ENCODE measurements at regions not wholly inside any gene's neighbourhood (a gene's known extent, or its start where the extent isn't known, plus 50 kb on each side); places are given as distances from the start of the nearest gene placed in this dataset.

DNA sequence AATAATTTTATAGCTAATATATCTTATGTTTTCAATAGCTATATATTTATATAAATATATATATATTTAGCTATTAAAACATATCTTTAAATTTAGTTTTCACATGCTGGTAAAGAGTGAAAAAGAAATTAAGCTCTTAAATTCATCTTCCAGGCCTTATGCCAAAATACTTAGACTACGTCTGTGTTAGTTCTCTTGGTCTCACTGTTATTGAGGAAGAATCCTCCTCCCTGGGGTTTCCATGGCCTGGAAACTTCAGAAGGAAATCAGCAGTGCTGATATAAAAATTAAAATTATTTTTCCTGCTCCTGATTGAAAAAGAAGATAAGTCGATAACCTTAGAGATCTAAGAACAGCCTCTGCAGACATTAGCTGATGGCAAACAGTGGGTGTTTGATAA lies 225.1 kb upstream of the LMCD1 start:
- no peak for TF ChIP-seq CTCF (IDR thresholded peaks at IDR 0.05; ENCODE audit: control extremely low read depth, extremely low read depth)
- Histone ChIP-seq H3K36me3 (ENCODE audit: control insufficient read depth in 4 of 4, insufficient read depth in 4 of 4, low read length in 4 of 4) (no peaks in the 10 kb centered on the region), H3K4me1 (ENCODE audit: control insufficient read depth in 5 of 5, insufficient read depth in 5 of 5, low read length in 5 of 5) (no peaks in the 10 kb centered on the region), H3K9ac (ENCODE audit: insufficient read depth in 1 of 2, low read length in 2 of 2) (no peak overlapping the region), H3K27me3 (ENCODE audit: control insufficient read depth in 3 of 3, insufficient read depth in 3 of 3, low read length in 2 of 3) (no peaks in the 10 kb centered on the region), H3K9me3 (ENCODE audit: control insufficient read depth in 4 of 4, insufficient read depth in 3 of 4, low read length in 3 of 4) (no peaks in the 10 kb centered on the region), H3K4me3 (no peak overlapping the region), H3K27ac (ENCODE audit: low read depth in 1 of 2, low read length in 1 of 2) (no peak overlapping the region)
- 83 to 88% methylated on average over 2 of the region's 2 CpGs for WGBS, 2 donors
- ATAC-seq (ENCODE audit: insufficient read depth, low FRiP score): no peak
- DNase-seq: no peak

DNA sequence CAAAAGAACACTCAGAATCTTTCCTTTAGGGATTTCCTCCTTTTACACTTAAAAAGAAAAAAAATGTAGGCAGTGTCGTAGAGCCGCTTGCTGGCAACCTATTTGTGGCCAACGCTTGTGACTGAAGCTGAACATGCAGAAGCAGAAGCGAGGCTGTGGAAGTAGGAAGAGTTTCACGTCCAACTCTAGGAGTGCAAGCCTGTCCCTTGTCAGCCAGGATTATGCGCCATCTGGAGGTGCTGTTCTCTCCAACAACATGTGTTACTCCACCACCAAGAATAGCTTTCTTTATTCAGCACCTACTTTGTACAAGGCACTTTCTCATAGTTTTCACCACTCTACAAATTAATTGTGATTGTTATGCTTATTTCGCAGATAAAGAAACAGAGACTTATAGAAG lies 223.2 kb upstream of the LMCD1 start:
- H3K4me1 ChIP-seq (ENCODE audit: control insufficient read depth in 5 of 5, insufficient read depth in 5 of 5, low read length in 5 of 5): peaks cover 0 to 8% (median 0%) of the 10 kb centered on the region in 5 donors
- no peak overlapping the region for H3K27ac ChIP-seq (ENCODE audit: low read depth in 1 of 2, low read length in 1 of 2)
- H3K36me3 ChIP-seq (ENCODE audit: control insufficient read depth in 4 of 4, insufficient read depth in 4 of 4, low read length in 4 of 4): no peaks in the 10 kb centered on the region
- 69 to 80% methylated on average over 7 of the region's 7 CpGs for WGBS, 2 donors
- no peaks in the 10 kb centered on the region for H3K27me3 ChIP-seq (ENCODE audit: control insufficient read depth in 3 of 3, insufficient read depth in 3 of 3, low read length in 2 of 3)
- H3K9ac ChIP-seq (ENCODE audit: insufficient read depth in 1 of 2, low read length in 2 of 2): no peak overlapping the region
- TF ChIP-seq CTCF (IDR thresholded peaks at IDR 0.05; ENCODE audit: control extremely low read depth, extremely low read depth): no peak
- no peaks in the 10 kb centered on the region for H3K9me3 ChIP-seq (ENCODE audit: control insufficient read depth in 4 of 4, insufficient read depth in 3 of 4, low read length in 3 of 4)
- DNase-seq (no peak), ATAC-seq (ENCODE audit: insufficient read depth, low FRiP score) (no peak)
- no peak overlapping the region for H3K4me3 ChIP-seq

GRCh38 chr3:8279476-8279875 lies 222.1 kb upstream of the LMCD1 start:
- H3K9ac ChIP-seq (ENCODE audit: insufficient read depth in 1 of 2, low read length in 2 of 2): no peak overlapping the region
- ATAC-seq (ENCODE audit: insufficient read depth, low FRiP score): no peak
- H3K36me3 ChIP-seq (ENCODE audit: control insufficient read depth in 4 of 4, insufficient read depth in 4 of 4, low read length in 4 of 4): no peaks in the 10 kb centered on the region
- TF ChIP-seq CTCF (IDR thresholded peaks at IDR 0.05; ENCODE audit: control extremely low read depth, extremely low read depth): no peak
- H3K9me3 ChIP-seq (ENCODE audit: control insufficient read depth in 4 of 4, insufficient read depth in 3 of 4, low read length in 3 of 4): peaks cover 0 to under 1% (median 0%) of the 10 kb centered on the region in 4 donors
- no peaks in the 10 kb centered on the region for H3K27me3 ChIP-seq (ENCODE audit: control insufficient read depth in 3 of 3, insufficient read depth in 3 of 3, low read length in 2 of 3)
- no peak for DNase-seq
- H3K4me1 ChIP-seq (ENCODE audit: control insufficient read depth in 5 of 5, insufficient read depth in 5 of 5, low read length in 5 of 5): peaks cover 0 to 10% (median 0%) of the 10 kb centered on the region in 5 donors
- WGBS, 2 donors: 87 to 96% methylated on average over 7 of the region's 7 CpGs
- no peak overlapping the region for H3K27ac ChIP-seq (ENCODE audit: low read depth in 1 of 2, low read length in 1 of 2)
- H3K4me3 ChIP-seq: no peak overlapping the region

DNA sequence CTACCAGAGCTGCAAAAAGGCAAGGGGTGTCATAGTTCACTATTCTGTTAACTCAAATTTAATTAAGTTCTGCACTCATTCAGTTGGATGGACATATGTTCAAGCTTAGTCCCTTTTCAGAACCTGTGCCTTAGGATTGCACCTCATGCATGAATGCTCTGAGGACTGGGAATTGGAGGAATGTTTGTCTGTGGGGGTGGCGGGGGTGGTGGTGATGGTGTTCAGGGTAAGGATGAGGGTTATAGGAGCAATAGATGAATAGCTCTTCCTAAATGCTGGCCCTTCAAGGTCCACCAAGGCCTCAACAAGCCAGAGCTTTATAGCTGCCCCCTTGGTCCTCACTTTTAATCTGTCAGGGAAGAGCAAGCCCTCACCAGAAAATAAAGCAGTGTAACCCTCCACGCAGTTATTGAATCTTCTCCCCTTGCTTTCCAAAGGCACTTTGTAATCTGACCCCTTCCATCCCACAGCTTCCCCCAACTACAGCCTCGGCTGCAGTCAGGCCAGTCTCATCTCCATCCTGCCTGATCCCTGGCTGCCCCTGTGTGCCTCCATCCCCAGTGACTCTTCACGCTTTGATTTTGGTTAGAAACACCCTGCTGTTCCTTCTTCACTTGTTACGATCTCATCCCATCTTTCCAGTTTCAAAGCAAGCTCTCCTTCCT lies 221.6 kb upstream of the LMCD1 start:
- H3K36me3 ChIP-seq (ENCODE audit: control insufficient read depth in 4 of 4, insufficient read depth in 4 of 4, low read length in 4 of 4): no peaks in the 10 kb centered on the region
- peaks cover 0 to 10% (median 0%) of the 10 kb centered on the region in 5 donors for H3K4me1 ChIP-seq (ENCODE audit: control insufficient read depth in 5 of 5, insufficient read depth in 5 of 5, low read length in 5 of 5)
- no peak overlapping the region for H3K9ac ChIP-seq (ENCODE audit: insufficient read depth in 1 of 2, low read length in 2 of 2)
- TF ChIP-seq CTCF (IDR thresholded peaks at IDR 0.05; ENCODE audit: control extremely low read depth, extremely low read depth): no peak
- no peak overlapping the region for H3K4me3 ChIP-seq
- ATAC-seq (ENCODE audit: insufficient read depth, low FRiP score): no peak
- H3K9me3 ChIP-seq (ENCODE audit: control insufficient read depth in 4 of 4, insufficient read depth in 3 of 4, low read length in 3 of 4): peaks cover 0 to 3% (median 0%) of the 10 kb centered on the region in 4 donors
- 64 to 77% methylated on average over 5 of the region's 5 CpGs for WGBS, 2 donors
- no peak overlapping the region for H3K27ac ChIP-seq (ENCODE audit: low read depth in 1 of 2, low read length in 1 of 2)
- no peaks in the 10 kb centered on the region for H3K27me3 ChIP-seq (ENCODE audit: control insufficient read depth in 3 of 3, insufficient read depth in 3 of 3, low read length in 2 of 3)
- no peak for DNase-seq

Data from lung (tissue), 11 donors.